Head of caudate nucleus (tissue), 42 donors: ENCODE measurements at regions not wholly inside any gene's neighbourhood (a gene's known extent, or its start where the extent isn't known, plus 50 kb on each side); places are given as distances from the start of the nearest gene placed in this dataset.
A peak's percentile ranks its signal among the peaks of the same experiment; 100 is the strongest.

Experiments used
- DNase-seq, 42 donors: peaks; one replicate each; pipeline versions ENCODE4 v3.0.0 to v3.0.0-alpha.2; 2020 to 2021; ENCODE audit warnings: mixed read lengths in 7 of 42
- intact Hi-C: fragments of 100-400 bp; cut with DNase I; formaldehyde crosslinking; loops from one replicate; pipeline ENCODE4 v1.15.0; 2022

DNA sequence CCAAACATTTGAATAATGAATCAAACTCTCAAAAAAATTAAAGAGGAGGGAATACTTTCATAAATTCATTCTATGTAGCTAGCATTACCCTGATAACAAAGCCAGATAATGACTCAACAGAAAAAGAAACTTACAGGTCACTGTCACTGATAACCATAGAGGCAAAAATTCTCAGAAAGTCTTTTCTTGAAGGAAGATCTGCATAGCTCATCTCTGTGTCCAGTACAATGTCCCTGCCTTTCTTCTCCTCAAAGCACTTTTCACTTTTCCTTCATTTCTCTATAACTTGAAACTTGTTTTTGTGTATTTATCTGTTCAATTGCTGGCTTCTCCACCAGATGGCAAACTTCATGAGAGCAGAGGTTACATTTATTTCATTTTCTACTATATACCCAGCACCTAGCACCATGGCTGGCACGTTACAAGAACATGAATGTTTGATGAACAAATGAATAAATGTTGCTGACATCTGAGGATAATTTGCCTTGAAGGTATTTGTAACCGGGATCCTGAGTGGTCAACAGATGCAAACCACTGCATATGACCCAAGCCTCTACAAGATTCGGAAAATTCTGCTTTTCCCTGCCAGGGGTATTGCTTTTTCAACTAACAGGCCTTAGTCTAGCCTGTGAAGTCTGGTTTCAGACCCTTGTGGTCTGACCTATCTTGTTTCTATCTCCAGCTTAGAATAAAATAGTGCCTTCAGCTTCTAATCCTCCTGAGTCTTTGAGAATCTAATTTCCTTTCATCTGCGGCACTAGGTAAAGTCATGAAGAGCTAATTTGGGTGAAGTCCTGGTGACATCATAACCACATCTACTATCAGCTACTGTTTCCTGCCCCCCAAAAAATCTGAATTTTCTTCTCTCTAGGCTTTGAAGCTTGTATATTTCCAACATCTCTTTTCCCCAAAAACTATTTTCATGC, 52.5 kb upstream of the ANTXR2 start:
- intact Hi-C loops: no loop called here
- peak in 2 of 42 donors; percentile 2 to 6 for DNase-seq

DNA sequence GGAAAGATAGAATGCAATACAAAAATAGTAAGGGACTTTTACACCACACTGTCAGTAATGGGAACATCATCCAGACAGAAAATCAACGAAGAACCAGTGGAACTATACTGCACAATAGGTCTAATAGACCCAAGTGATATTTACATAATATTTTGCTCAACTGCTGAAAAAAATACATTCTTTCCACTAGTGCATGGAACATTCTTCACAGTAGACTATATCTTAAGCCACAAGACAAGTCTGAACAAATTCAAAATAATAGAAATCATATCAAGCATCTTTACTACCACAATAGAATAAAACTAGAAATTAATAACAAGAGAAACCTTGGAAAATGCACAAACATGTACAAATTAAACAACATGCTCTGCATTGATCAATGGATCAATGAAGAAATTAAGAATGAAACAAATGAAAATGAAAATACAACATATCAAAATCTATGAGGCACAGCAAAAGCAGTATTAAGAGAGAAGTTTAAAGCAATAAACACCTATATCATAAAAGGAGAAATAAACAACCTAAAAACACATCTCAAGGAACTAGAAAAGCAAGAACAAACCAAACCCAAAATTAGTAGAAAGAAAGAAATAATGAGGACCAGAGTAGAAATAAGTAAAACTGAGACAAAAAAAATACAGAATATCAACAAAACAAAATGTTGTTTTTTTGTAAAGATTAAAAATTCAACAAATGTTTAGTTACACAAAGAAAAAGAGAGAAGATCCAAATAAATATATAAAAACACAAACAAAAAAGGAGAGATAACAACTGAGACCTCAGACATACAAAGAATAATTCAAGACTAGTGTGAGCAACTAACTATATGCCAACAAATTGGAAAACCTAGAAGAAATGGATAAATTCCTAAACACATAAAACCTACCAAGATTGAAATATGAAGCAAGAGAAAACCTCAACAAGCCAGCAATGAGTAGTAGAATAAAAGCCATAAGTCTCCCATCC, 51.5 kb upstream of the ANTXR2 start:
- DNase-seq: no peak
- intact Hi-C loops: no loop called here
